ENCODE measurements at regions not wholly inside any gene's neighbourhood (a gene's known extent, or its start where the extent isn't known, plus 50 kb on each side); places are given as distances from the start of the nearest gene placed in this dataset.

GRCh38 chr1:199723250-199723956 is 304.1 kb upstream of the NR5A2 start:
- H3K27me3 ChIP-seq (ENCODE audit: insufficient read depth, poor library complexity, severe bottlenecking): no peaks in the 10 kb centered on the region
- H3K27ac ChIP-seq (replicated peaks): no peak overlapping the region
- TF ChIP-seq SPI1 (IDR thresholded peaks at IDR 0.05; ENCODE audit: borderline replicate concordance, low read depth): no peak
- TF ChIP-seq REST (IDR thresholded peaks at IDR 0.05; ENCODE audit: insufficient replicate concordance, low read depth): no peak
- TF ChIP-seq GABPA (IDR thresholded peaks at IDR 0.05; ENCODE audit: low read depth): no peak
- no peak for TF ChIP-seq POLR2AphosphoS5 (IDR thresholded peaks at IDR 0.05; ENCODE audit: low read depth)
- TF ChIP-seq, protein P1, sequence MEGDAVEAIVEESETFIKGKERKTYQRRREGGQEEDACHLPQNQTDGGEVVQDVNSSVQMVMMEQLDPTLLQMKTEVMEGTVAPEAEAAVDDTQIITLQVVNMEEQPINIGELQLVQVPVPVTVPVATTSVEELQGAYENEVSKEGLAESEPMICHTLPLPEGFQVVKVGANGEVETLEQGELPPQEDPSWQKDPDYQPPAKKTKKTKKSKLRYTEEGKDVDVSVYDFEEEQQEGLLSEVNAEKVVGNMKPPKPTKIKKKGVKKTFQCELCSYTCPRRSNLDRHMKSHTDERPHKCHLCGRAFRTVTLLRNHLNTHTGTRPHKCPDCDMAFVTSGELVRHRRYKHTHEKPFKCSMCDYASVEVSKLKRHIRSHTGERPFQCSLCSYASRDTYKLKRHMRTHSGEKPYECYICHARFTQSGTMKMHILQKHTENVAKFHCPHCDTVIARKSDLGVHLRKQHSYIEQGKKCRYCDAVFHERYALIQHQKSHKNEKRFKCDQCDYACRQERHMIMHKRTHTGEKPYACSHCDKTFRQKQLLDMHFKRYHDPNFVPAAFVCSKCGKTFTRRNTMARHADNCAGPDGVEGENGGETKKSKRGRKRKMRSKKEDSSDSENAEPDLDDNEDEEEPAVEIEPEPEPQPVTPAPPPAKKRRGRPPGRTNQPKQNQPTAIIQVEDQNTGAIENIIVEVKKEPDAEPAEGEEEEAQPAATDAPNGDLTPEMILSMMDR (IDR thresholded peaks at IDR 0.05; ENCODE audit: insufficient read depth, low read length): no peak

GRCh38 chr1:199724049-199724448 is 303.5 kb upstream of the NR5A2 start:
- no peak for TF ChIP-seq GABPA (IDR thresholded peaks at IDR 0.05; ENCODE audit: low read depth)
- TF ChIP-seq REST (IDR thresholded peaks at IDR 0.05; ENCODE audit: insufficient replicate concordance, low read depth): no peak
- no peak for TF ChIP-seq POLR2AphosphoS5 (IDR thresholded peaks at IDR 0.05; ENCODE audit: low read depth)
- TF ChIP-seq, protein P1 (IDR thresholded peaks at IDR 0.05; ENCODE audit: insufficient read depth, low read length): no peak
- no peak for TF ChIP-seq SPI1 (IDR thresholded peaks at IDR 0.05; ENCODE audit: borderline replicate concordance, low read depth)
- no peak overlapping the region for H3K4me3 ChIP-seq (replicated peaks; ENCODE audit: insufficient read depth, low read length)
- DNase-seq (ENCODE audit: low read depth in 1 of 2, low spot score in 1 of 2): no peak
- no peaks in the 10 kb centered on the region for H3K27me3 ChIP-seq (ENCODE audit: insufficient read depth, poor library complexity, severe bottlenecking)
- H3K27ac ChIP-seq (replicated peaks): no peak overlapping the region

More at GRCh38 chr1:199723250-199723956, 304.1 kb upstream of the NR5A2 start:
- H3K4me3 ChIP-seq (replicated peaks; ENCODE audit: insufficient read depth, low read length): no peak overlapping the region
- no peak for DNase-seq (ENCODE audit: low read depth in 1 of 2, low spot score in 1 of 2)

GRCh38 chr1:199725002-199725565 is 302.4 kb upstream of the NR5A2 start:
- Histone ChIP-seq H3K4me3 (replicated peaks; ENCODE audit: insufficient read depth, low read length) (no peak overlapping the region), H3K27ac (replicated peaks) (no peak overlapping the region), H3K27me3 (ENCODE audit: insufficient read depth, poor library complexity, severe bottlenecking) (no peaks in the 10 kb centered on the region)
- TF ChIP-seq SPI1 (IDR thresholded peaks at IDR 0.05; ENCODE audit: borderline replicate concordance, low read depth) (no peak), GABPA (IDR thresholded peaks at IDR 0.05; ENCODE audit: low read depth) (no peak), POLR2AphosphoS5 (IDR thresholded peaks at IDR 0.05; ENCODE audit: low read depth) (no peak), REST (IDR thresholded peaks at IDR 0.05; ENCODE audit: insufficient replicate concordance, low read depth) (no peak)
- TF ChIP-seq, protein P1 (IDR thresholded peaks at IDR 0.05; ENCODE audit: insufficient read depth, low read length): no peak
- DNase-seq (ENCODE audit: low read depth in 1 of 2, low spot score in 1 of 2): no peak

All from HL-60 (cell line).